SK-N-SH (cell line): ENCODE measurements at regions not wholly inside any gene's neighbourhood (a gene's known extent, or its start where the extent isn't known, plus 50 kb on each side); places are given as distances from the start of the nearest gene placed in this dataset.
A peak's percentile ranks its signal among the peaks of the same experiment; 100 is the strongest.

Experiments
- CTCF ChIA-PET: fragments of 300-600, 350-600 bp; formaldehyde crosslinking; extraction: SDS; loops from one replicate; lab custom pipeline; 2021; lab: Yijun Ruan, JAX
- POLR2A ChIA-PET: fragments of 350-600 bp; sonication (Branson Sonifier 250); formaldehyde crosslinking; extraction: SDS; loops from one replicate; lab custom pipeline; 2020; ENCODE audit warnings: antibody characterized with exemption, inconsistent platforms; lab: Yijun Ruan, JAX
- DNase-seq: peaks from one replicate; pipeline ENCODE4 v3.0.0; 2012
- H2AFZ ChIP-seq: fragments of 200-600 bp; sonication (generic); 2 replicates; pipeline ENCODE4 v1.8.1; 2016; ENCODE audit warnings: antibody characterized with exemption, mild to moderate bottlenecking, low read depth
- H3F3A ChIP-seq: fragments of 200-600 bp; sonication (generic); replicated peaks from 2 replicates; pipeline ENCODE3; 2016; ENCODE audit warnings: antibody characterized with exemption, mild to moderate bottlenecking; ENCODE audit not compliant: insufficient read depth
- H3K27ac ChIP-seq, 2 experiments: fragments of 200-500 bp in 1 of 2; fragments of 200-600 bp in 1 of 2; sonication (Bioruptor generic) in 1 of 2; sonication (generic), shearing (Covaris generic) in 1 of 2; 2 replicates each; pipeline versions ENCODE4 v1.5.1 to v1.6.1; 2014 to 2016; ENCODE audit warnings: low read depth in 2 of 2, inconsistent platforms in 1 of 2, low read length in 1 of 2, mild to moderate bottlenecking in 1 of 2, mixed read lengths in 1 of 2
- H3K27me3 ChIP-seq: fragments of 200-600 bp; sonication (generic), shearing (Covaris generic); 2 replicates; pipeline ENCODE4 v1.6.1; 2016; ENCODE audit warnings: mixed run types; ENCODE audit not compliant: insufficient read depth
- H3K36me3 ChIP-seq, 2 experiments: fragments of 200-500 bp in 1 of 2; fragments of 200-600 bp in 1 of 2; sonication (Bioruptor generic) in 1 of 2; sonication (generic) in 1 of 2; replicated peaks in 1 of 2; 2 replicates each; pipeline versions ENCODE3 to v1.5.1; 2014 to 2016; ENCODE audit warnings: low read length in 1 of 2, mild to moderate bottlenecking in 1 of 2; ENCODE audit not compliant: insufficient read depth in 2 of 2, control insufficient read depth in 1 of 2
- H3K4me1 ChIP-seq, 2 experiments: fragments of 200-500 bp in 1 of 2; fragments of 200-600 bp in 1 of 2; sonication (Bioruptor generic) in 1 of 2; sonication (generic), shearing (Covaris generic) in 1 of 2; 2 replicates each; pipeline versions ENCODE4 v1.5.1 to v1.6.1; 2014 to 2016; ENCODE audit warnings: low read depth in 1 of 2, low read length in 1 of 2, mixed run types in 1 of 2; ENCODE audit not compliant: insufficient read depth in 2 of 2, control insufficient read depth in 1 of 2
- H3K4me2 ChIP-seq: fragments of 200-600 bp; sonication (generic), shearing (Covaris generic); 2 replicates; pipeline ENCODE4 v1.6.1; 2017; ENCODE audit warnings: mixed run types
- H3K4me3 ChIP-seq, 2 experiments: fragments of 200-500 bp in 1 of 2; fragments of 200-600 bp in 1 of 2; sonication (Bioruptor generic) in 1 of 2; sonication (generic), shearing (Covaris generic) in 1 of 2; 2 replicates each; pipeline versions ENCODE4 v1.5.1 to v1.8.1; 2014 to 2016; ENCODE audit warnings: low read depth in 2 of 2, inconsistent platforms in 1 of 2, low read length in 1 of 2, mild to moderate bottlenecking in 1 of 2, mixed read lengths in 1 of 2, moderate library complexity in 1 of 2
- H3K79me2 ChIP-seq: fragments of 200-600 bp; sonication (generic); 2 replicates; pipeline ENCODE4 v1.8.1; 2017; ENCODE audit warnings: mild to moderate bottlenecking; ENCODE audit not compliant: insufficient read depth
- H3K9ac ChIP-seq: fragments of 200-600 bp; sonication (generic); 2 replicates; pipeline ENCODE4 v1.6.1; 2017; ENCODE audit warnings: mixed run types
- H3K9me2 ChIP-seq: fragments of 200-600 bp; sonication (generic); 2 replicates; pipeline ENCODE4 v1.6.1; 2017; ENCODE audit warnings: mixed run types
- H3K9me3 ChIP-seq: fragments of 200-600 bp; sonication (generic); 2 replicates; pipeline ENCODE4 v1.6.1; 2017; ENCODE audit warnings: mixed run types, mild to moderate bottlenecking, moderate library complexity
- H4K20me1 ChIP-seq: fragments of 200-600 bp; sonication (generic); 2 replicates; pipeline ENCODE4 v1.6.1; 2017; ENCODE audit warnings: mild to moderate bottlenecking, mixed run types; ENCODE audit not compliant: insufficient read depth
- CHD2 ChIP-seq: fragments of 150-350 bp; IDR thresholded peaks from 2 replicates; pipeline ENCODE4 v1.6.1; 2018; ENCODE audit warnings: low read length; ENCODE audit not compliant: partially characterized antibody
- CTCF ChIP-seq: fragments of 200-600 bp; sonication (generic); IDR thresholded peaks from 2 replicates; pipeline ENCODE4 v1.6.1; 2017; ENCODE audit warnings: antibody characterized with exemption, mild to moderate bottlenecking, moderate library complexity
- EP300 ChIP-seq, 2 experiments: IDR thresholded peaks; 2 replicates each; pipeline versions ENCODE4 v1.4.0 to v1.6.1; 2012; ENCODE audit warnings: borderline replicate concordance in 1 of 2, low read depth in 1 of 2, low read length in 1 of 2
- FOXM1 ChIP-seq: IDR thresholded peaks from 2 replicates; pipeline ENCODE4 v1.4.0; 2012; ENCODE audit warnings: low read depth, mild to moderate bottlenecking
- GATA2 ChIP-seq: sonication (generic); formaldehyde crosslinking; IDR thresholded peaks from 2 replicates; pipeline ENCODE4 v1.5.0; 2020; ENCODE audit warnings: mild to moderate bottlenecking, missing genetic modification reagents
- MAX ChIP-seq: IDR thresholded peaks from 2 replicates; pipeline ENCODE4 v1.4.0; 2012; ENCODE audit warnings: low read depth
- MXI1 ChIP-seq: IDR thresholded peaks from 2 replicates; pipeline ENCODE4 v1.6.1; 2012; ENCODE audit warnings: mild to moderate bottlenecking, low read depth, low read length, improper control_type of control experiment
- NRF1 ChIP-seq: IDR thresholded peaks from 2 replicates; pipeline ENCODE4 v1.6.1; 2012; ENCODE audit warnings: low read depth, mild to moderate bottlenecking, low read length
- POLR2AphosphoS5 ChIP-seq: IDR thresholded peaks from 2 replicates; pipeline ENCODE4 v1.6.1; 2012; ENCODE audit warnings: low read depth, low read length
- RCOR1 ChIP-seq: fragments of 150-350 bp; IDR thresholded peaks from 2 replicates; pipeline ENCODE4 v1.6.1; 2017; ENCODE audit warnings: antibody characterized with exemption, low read length
- SIN3A ChIP-seq: IDR thresholded peaks from 2 replicates; pipeline ENCODE4 v1.6.1; 2012; ENCODE audit warnings: low read depth, mild to moderate bottlenecking, low read length, moderate library complexity, borderline replicate concordance
- TCF12 ChIP-seq: IDR thresholded peaks from 2 replicates; pipeline ENCODE4 v1.4.0; 2012
- TEAD4 ChIP-seq: IDR thresholded peaks from 2 replicates; pipeline ENCODE4 v1.4.0; 2012; ENCODE audit warnings: mild to moderate bottlenecking, borderline replicate concordance; ENCODE audit not compliant: insufficient read depth
- ZBTB33 ChIP-seq: IDR thresholded peaks from 2 replicates; pipeline ENCODE4 v1.4.0; 2012; ENCODE audit warnings: low read depth, borderline replicate concordance
- WGBS: methylation state at CpG from one replicate; pipeline ENCODE4 v1.1.6; 2017; ENCODE audit warnings: low lambda C conversion rate; 5-methylcytosine and 5-hydroxymethylcytosine counted together

GRCh38 chr2:226573158-226573557 lies 226.5 kb downstream of the IRS1 start:
- Histone ChIP-seq H3K9me2 (no peaks in the 10 kb centered on the region), H3K27me3 (no peaks in the 10 kb centered on the region), H3F3A (no peaks in the 10 kb centered on the region), H3K79me2 (no peaks in the 10 kb centered on the region), H3K4me3 (no peak overlapping the region), H3K4me2 (no peak overlapping the region), H3K36me3 (no peaks in the 10 kb centered on the region), H3K27ac (no peak overlapping the region), H3K4me1 (no peaks in the 10 kb centered on the region; a peak in 1 of 4 replicates), H4K20me1 (no peaks in the 10 kb centered on the region), H3K9ac (no peak overlapping the region), H3K9me3 (no peaks in the 10 kb centered on the region), H2AFZ (no peak overlapping the region)
- peak; percentile 25 for DNase-seq
- POLR2A ChIA-PET = no interaction called here
- TF ChIP-seq GATA2 = peak; percentile 66
- no peak for TF ChIP-seq CTCF
- 0 out of 2 replicates have a peak, but pooled peaks have one; percentile 34 for TF ChIP-seq RCOR1
- CTCF ChIA-PET = no interaction called here

- H3K9me3 ChIP-seq = no peaks in the 10 kb centered on the region
- 43% methylated on average over 5 of the region's 5 CpGs for WGBS
- no peak overlapping the region for H3K4me3 ChIP-seq
- H3K36me3 ChIP-seq = no peaks in the 10 kb centered on the region
- no peaks in the 10 kb centered on the region for H3K4me1 ChIP-seq
- no peak for DNase-seq
- no peaks in the 10 kb centered on the region for H3K9me2 ChIP-seq
- POLR2A ChIA-PET = no interaction called here
- no peak overlapping the region for H2AFZ ChIP-seq
- TF ChIP-seq NRF1 = no peak
- TF ChIP-seq SIN3A = no peak
- no peak for TF ChIP-seq FOXM1
- no peak for TF ChIP-seq CHD2
- TF ChIP-seq EP300 (IDR thresholded peaks at IDR 0.05; ENCODE audit: borderline replicate concordance in 1 of 2, low read depth in 1 of 2, low read length in 1 of 2) = no peak
- no peak for TF ChIP-seq MAX
- TF ChIP-seq POLR2AphosphoS5 = no peak
- TF ChIP-seq TEAD4 = no peak
- no peak for TF ChIP-seq TCF12
- no peak for TF ChIP-seq MXI1
- TF ChIP-seq ZBTB33 = no peak
- H3K4me2 ChIP-seq = no peak overlapping the region
- H3K27me3 ChIP-seq = no peaks in the 10 kb centered on the region
- H3K79me2 ChIP-seq = no peaks in the 10 kb centered on the region
- CTCF ChIA-PET = interaction anchor here (0.6 kb wide), 1 partner anchor 749 kb away, joined by 3 read pairs; no protein-coding TSS in a partner anchor
- no peaks in the 10 kb centered on the region for H3F3A ChIP-seq
- H4K20me1 ChIP-seq = no peaks in the 10 kb centered on the region
- H3K27ac ChIP-seq = no peak overlapping the region
- H3K9ac ChIP-seq = no peak overlapping the region
Measured at GRCh38 chr2:226564667-226565066, 235.0 kb downstream of the IRS1 start.
